ENCODE measurements at regions not wholly inside any gene's neighbourhood (a gene's known extent, or its start where the extent isn't known, plus 50 kb on each side); places are given as distances from the start of the nearest gene placed in this dataset.

GRCh38 chr5:77876862-77877502, 100.8 kb upstream of the TBCA start:
- Histone ChIP-seq H3K4me1 (peaks cover 0 to 17% (median 6%) of the 10 kb centered on the region in 6 donors), H3K27ac (peak overlapping the region in 4 of 8 donors; percentile 2 to 70 (median 59)), H3K4me3 (peak overlapping the region in 1 of 8 donors; percentile 18), H3K27me3 (replicated peaks in 1 of 7) (no peaks in the 10 kb centered on the region), H3K9me3 (no peaks in the 10 kb centered on the region), H3K36me3 (no peaks in the 10 kb centered on the region)
- TF ChIP-seq POLR2AphosphoS5 (IDR thresholded peaks at IDR 0.05) (no peak), CTCF (IDR thresholded peaks at IDR 0.05 in 8 of 11, conservative IDR thresholded peaks at IDR 0.05 in 3 of 11) (no peak), POLR2A (IDR thresholded peaks at IDR 0.05) (no peak)
- DNase-seq: no peak
- WGBS, 5 donors: 73 to 89% (median 74%) methylated on average over 8 of the region's 8 CpGs
- intact Hi-C loops (cut with DNase I; ENCODE audit: low total_unique reads): no loop called here

GRCh38 chr5:77876316-77876715, 100.2 kb upstream of the TBCA start:
- DNase-seq: no peak
- peak overlapping the region in 4 of 8 donors; percentile 2 to 70 (median 59) for H3K27ac ChIP-seq
- H3K4me3 ChIP-seq: no peak overlapping the region
- no peaks in the 10 kb centered on the region for H3K27me3 ChIP-seq (replicated peaks in 1 of 7)
- H3K36me3 ChIP-seq: no peaks in the 10 kb centered on the region
- H3K4me1 ChIP-seq: peaks cover 0 to 17% (median 6%) of the 10 kb centered on the region in 6 donors
- WGBS, 5 donors: 71 to 95% (median 79%) methylated on average over 1 of the region's 1 CpG
- intact Hi-C loops (cut with DNase I; ENCODE audit: low total_unique reads): no loop called here
- no peak for TF ChIP-seq POLR2A (IDR thresholded peaks at IDR 0.05)
- TF ChIP-seq CTCF (IDR thresholded peaks at IDR 0.05 in 8 of 11, conservative IDR thresholded peaks at IDR 0.05 in 3 of 11): no peak
- TF ChIP-seq POLR2AphosphoS5 (IDR thresholded peaks at IDR 0.05): no peak
- no peaks in the 10 kb centered on the region for H3K9me3 ChIP-seq

GRCh38 chr5:77874691-77875090, 98.6 kb upstream of the TBCA start:
- H3K9me3 ChIP-seq: no peaks in the 10 kb centered on the region
- H3K4me3 ChIP-seq: no peak overlapping the region
- no peak for TF ChIP-seq CTCF (IDR thresholded peaks at IDR 0.05 in 8 of 11, conservative IDR thresholded peaks at IDR 0.05 in 3 of 11)
- TF ChIP-seq POLR2AphosphoS5 (IDR thresholded peaks at IDR 0.05): no peak
- no peak for TF ChIP-seq POLR2A (IDR thresholded peaks at IDR 0.05)
- 79 to 90% (median 86%) methylated on average over 6 of the region's 6 CpGs for WGBS, 5 donors
- no peak overlapping the region for H3K27ac ChIP-seq
- no peaks in the 10 kb centered on the region for H3K36me3 ChIP-seq
- H3K27me3 ChIP-seq (replicated peaks in 1 of 7): no peaks in the 10 kb centered on the region
- H3K4me1 ChIP-seq: peaks cover 0 to 17% (median 6%) of the 10 kb centered on the region in 6 donors
- intact Hi-C loops (cut with DNase I; ENCODE audit: low total_unique reads): no loop called here
- DNase-seq: no peak

- intact Hi-C loops (cut with DNase I; ENCODE audit: low total_unique reads): no loop called here
- Histone ChIP-seq H3K4me3 (no peak overlapping the region), H3K36me3 (no peaks in the 10 kb centered on the region), H3K27me3 (replicated peaks in 1 of 7) (no peaks in the 10 kb centered on the region), H3K27ac (no peak overlapping the region), H3K9me3 (no peaks in the 10 kb centered on the region), H3K4me1 (peaks cover 0 to 17% (median 6%) of the 10 kb centered on the region in 6 donors)
- no peak for TF ChIP-seq POLR2AphosphoS5 (IDR thresholded peaks at IDR 0.05)
- TF ChIP-seq CTCF (IDR thresholded peaks at IDR 0.05 in 8 of 11, conservative IDR thresholded peaks at IDR 0.05 in 3 of 11): no peak
- TF ChIP-seq POLR2A (IDR thresholded peaks at IDR 0.05): no peak
- no peak for DNase-seq
These were observed 97.1 kb upstream of the TBCA start for GRCh38 chr5:77873239-77873638.

All from spleen (tissue), 11 donors.